Endothelial cell (in vitro differentiated cells): ENCODE measurements at regions not wholly inside any gene's neighbourhood (a gene's known extent, or its start where the extent isn't known, plus 50 kb on each side); places are given as distances from the start of the nearest gene placed in this dataset.
A peak's percentile ranks its signal among the peaks of the same experiment; 100 is the strongest.

ENCODE experiments used
- DNase-seq: peaks from one replicate; pipeline ENCODE4 v3.0.0; 2021; ENCODE audit warnings: low spot score
- H3K27ac Mint-ChIP-seq: one replicate; pipeline ENCODE4 v1.8.0; 2021; ENCODE audit warnings: mixed read lengths, inconsistent platforms; ENCODE audit not compliant: unreplicated experiment
- H3K27me3 Mint-ChIP-seq: one replicate; pipeline ENCODE4 v1.8.0; 2021; ENCODE audit warnings: mild to moderate bottlenecking, moderate library complexity, mixed read lengths, inconsistent platforms; ENCODE audit not compliant: unreplicated experiment
- H3K36me3 Mint-ChIP-seq: one replicate; pipeline ENCODE4 v1.8.0; 2021; ENCODE audit warnings: mild to moderate bottlenecking, low read depth, mixed read lengths, inconsistent platforms; ENCODE audit not compliant: unreplicated experiment
- H3K4me1 Mint-ChIP-seq: one replicate; pipeline ENCODE4 v1.8.0; 2021; ENCODE audit warnings: mild to moderate bottlenecking, mixed read lengths, inconsistent platforms; ENCODE audit not compliant: unreplicated experiment
- H3K4me3 Mint-ChIP-seq: one replicate; pipeline ENCODE4 v1.8.0; 2021; ENCODE audit warnings: mild to moderate bottlenecking, mixed read lengths, inconsistent platforms; ENCODE audit not compliant: unreplicated experiment
- H3K9me3 Mint-ChIP-seq: one replicate; pipeline ENCODE4 v1.8.0; 2021; ENCODE audit warnings: mixed read lengths, inconsistent platforms; ENCODE audit not compliant: unreplicated experiment
- TF ChIP-seq, protein P1 (sequence below): fragments of 200-600 bp; sonication (generic); IDR thresholded peaks from one replicate; pipeline ENCODE4 v1.5.0; 2021; ENCODE audit warnings: antibody characterized with exemption; ENCODE audit not compliant: unreplicated experiment

DNA sequence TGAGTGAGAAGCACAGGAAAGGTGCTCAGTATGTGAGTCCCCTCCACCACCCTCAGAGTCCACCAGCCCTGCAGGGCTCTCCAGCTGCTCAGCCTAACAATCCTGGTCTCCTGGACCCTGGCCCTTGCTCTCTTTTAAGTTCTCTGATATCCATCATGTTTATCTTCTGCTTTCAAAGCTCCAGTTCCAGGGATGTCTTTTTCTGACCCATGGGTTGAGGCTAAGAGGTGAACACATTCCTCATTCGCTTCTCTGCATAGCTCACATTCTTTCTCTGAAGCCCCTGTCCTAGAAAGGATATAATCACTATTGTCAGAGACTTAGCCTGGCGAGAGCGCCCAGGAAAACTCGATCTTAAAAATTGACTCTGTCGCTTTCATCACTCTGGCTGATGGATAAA, 86.4 kb downstream of the ARL4C start:
- H3K36me3 Mint-ChIP-seq, result no peaks in the 10 kb centered on the region
- H3K27me3 Mint-ChIP-seq, result peaks cover 2% of the 10 kb centered on the region
- TF ChIP-seq, protein P1, sequence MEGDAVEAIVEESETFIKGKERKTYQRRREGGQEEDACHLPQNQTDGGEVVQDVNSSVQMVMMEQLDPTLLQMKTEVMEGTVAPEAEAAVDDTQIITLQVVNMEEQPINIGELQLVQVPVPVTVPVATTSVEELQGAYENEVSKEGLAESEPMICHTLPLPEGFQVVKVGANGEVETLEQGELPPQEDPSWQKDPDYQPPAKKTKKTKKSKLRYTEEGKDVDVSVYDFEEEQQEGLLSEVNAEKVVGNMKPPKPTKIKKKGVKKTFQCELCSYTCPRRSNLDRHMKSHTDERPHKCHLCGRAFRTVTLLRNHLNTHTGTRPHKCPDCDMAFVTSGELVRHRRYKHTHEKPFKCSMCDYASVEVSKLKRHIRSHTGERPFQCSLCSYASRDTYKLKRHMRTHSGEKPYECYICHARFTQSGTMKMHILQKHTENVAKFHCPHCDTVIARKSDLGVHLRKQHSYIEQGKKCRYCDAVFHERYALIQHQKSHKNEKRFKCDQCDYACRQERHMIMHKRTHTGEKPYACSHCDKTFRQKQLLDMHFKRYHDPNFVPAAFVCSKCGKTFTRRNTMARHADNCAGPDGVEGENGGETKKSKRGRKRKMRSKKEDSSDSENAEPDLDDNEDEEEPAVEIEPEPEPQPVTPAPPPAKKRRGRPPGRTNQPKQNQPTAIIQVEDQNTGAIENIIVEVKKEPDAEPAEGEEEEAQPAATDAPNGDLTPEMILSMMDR, result no peak
- H3K27ac Mint-ChIP-seq, result no peak overlapping the region
- H3K4me3 Mint-ChIP-seq, result no peak overlapping the region
- no peaks in the 10 kb centered on the region for H3K9me3 Mint-ChIP-seq
- H3K4me1 Mint-ChIP-seq, result peaks cover 12% of the 10 kb centered on the region
- DNase-seq, result no peak

DNA sequence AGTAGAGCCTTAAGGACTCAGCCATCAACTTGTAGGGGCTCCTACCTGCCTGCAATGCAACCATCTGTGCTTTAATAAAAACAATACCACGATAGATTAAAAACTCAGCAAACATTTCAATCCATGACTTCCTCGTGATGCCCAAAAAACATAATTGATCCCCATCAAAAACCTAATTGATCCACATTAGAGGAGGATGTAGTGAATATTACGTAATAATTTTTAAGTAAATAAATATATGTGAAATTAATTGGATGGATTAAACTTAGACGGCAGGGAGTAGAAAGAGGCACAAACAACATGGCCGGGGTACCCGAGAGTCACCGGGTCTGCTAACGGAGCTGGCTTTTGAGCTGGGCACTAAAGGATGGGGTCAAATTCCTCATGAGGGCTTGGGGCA, 87.3 kb downstream of the ARL4C start:
- Mint-ChIP-seq H3K4me3 (no peak overlapping the region), H3K9me3 (no peaks in the 10 kb centered on the region), H3K27me3 (peaks cover 3% of the 10 kb centered on the region), H3K36me3 (no peaks in the 10 kb centered on the region), H3K4me1 (peaks cover 21% of the 10 kb centered on the region), H3K27ac (no peak overlapping the region)
- DNase-seq, result no peak
- TF ChIP-seq, protein P1, result no peak

- no peak for DNase-seq
- Mint-ChIP-seq H3K27ac (no peak overlapping the region), H3K4me1 (peaks cover 26% of the 10 kb centered on the region), H3K27me3 (peaks cover 5% of the 10 kb centered on the region), H3K9me3 (no peaks in the 10 kb centered on the region), H3K4me3 (no peak overlapping the region), H3K36me3 (no peaks in the 10 kb centered on the region)
- TF ChIP-seq, protein P1, result no peak
Observed at GRCh38 chr2:234406085-234406484, 90.8 kb downstream of the ARL4C start.

DNA sequence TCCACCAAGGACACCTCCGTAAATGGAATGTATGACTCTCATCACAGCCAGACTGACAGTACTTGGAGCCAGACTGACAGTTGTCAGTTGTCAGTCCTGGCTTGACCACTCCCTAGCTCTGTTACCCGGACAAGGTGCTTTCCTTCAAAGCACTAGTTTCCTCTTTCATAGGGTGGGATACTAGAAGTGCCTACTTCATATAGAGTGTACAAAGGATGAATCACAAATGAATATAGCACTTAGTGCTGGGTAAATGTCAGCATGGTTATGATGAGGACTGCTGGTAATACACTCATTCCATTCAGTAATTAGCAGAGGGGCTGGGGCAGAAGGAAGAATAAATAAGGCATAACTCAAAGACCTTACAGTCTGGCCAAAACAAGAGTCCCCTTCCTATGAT, 91.4 kb downstream of the ARL4C start:
- no peaks in the 10 kb centered on the region for H3K9me3 Mint-ChIP-seq
- DNase-seq, result no peak
- H3K4me3 Mint-ChIP-seq, result no peak overlapping the region
- H3K4me1 Mint-ChIP-seq, result peaks cover 26% of the 10 kb centered on the region
- TF ChIP-seq, protein P1, result no peak
- peak overlapping the region; percentile 91 for H3K27ac Mint-ChIP-seq
- no peaks in the 10 kb centered on the region for H3K36me3 Mint-ChIP-seq
- peaks cover 5% of the 10 kb centered on the region for H3K27me3 Mint-ChIP-seq

DNA sequence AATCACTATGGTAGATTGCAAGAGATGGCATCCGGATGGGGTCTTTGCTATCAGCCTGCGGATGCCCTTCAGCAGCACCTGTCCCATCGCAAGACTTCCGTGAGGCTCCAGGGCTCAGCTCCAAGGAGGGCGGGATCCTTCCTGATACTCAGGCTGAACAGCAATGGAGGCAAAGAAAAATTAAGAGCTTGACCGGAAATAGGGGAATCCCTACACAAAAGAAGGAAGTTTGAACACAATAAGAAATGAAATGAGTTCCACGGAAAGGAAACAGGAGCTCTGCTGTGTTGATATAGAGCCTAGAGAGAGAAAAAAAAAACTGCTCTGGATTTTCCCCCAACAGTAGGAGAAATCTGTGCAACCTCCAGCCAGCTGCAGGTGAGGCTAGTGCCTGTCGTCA, 91.9 kb downstream of the ARL4C start:
- H3K9me3 Mint-ChIP-seq, result no peaks in the 10 kb centered on the region
- peaks cover 26% of the 10 kb centered on the region for H3K4me1 Mint-ChIP-seq
- H3K27me3 Mint-ChIP-seq, result peaks cover 5% of the 10 kb centered on the region
- H3K4me3 Mint-ChIP-seq, result no peak overlapping the region
- peak overlapping the region; percentile 91 for H3K27ac Mint-ChIP-seq
- no peaks in the 10 kb centered on the region for H3K36me3 Mint-ChIP-seq
- TF ChIP-seq, protein P1, result no peak
- peak; percentile 22 for DNase-seq
